ENCODE measurements at regions not wholly inside any gene's neighbourhood (a gene's known extent, or its start where the extent isn't known, plus 50 kb on each side); places are given as distances from the start of the nearest gene placed in this dataset.

DNA sequence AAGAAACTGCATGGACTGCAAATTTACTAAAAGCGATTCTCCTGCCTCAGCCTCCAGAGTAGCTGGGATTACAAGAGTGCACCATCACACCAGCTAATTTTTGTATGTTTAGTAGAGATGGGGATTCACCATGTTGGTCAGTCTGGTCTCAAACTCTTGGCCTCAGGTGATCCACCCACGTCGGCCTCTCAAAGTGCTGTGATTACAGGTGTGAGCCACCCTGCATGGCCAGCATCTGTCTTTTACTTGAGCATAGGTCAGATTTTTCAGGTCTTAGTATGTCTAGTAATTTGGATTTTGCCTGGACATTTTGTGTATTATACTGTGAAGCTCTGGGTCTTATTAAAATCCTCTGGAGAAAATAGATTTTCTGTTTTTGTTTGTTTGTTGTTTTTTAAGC lies 277.8 kb upstream of the VLDLR start:
- peak; percentile 7 for FAIRE-seq
- POLR2A ChIA-PET, result no interaction called here
- WGBS (ENCODE audit: insufficient coverage, insufficient replicate concordance, low lambda C conversion rate, missing lambda C conversion rate), result 26% methylated on average over 3 of the region's 3 CpGs

More for the DNA sequence above, 277.8 kb upstream of the VLDLR start:
- Histone ChIP-seq H3K4me2 (ENCODE audit: control insufficient read depth, insufficient read depth) (no peak overlapping the region), H3K9ac (ENCODE audit: control insufficient read depth, insufficient read depth, low read length) (no peak overlapping the region), H3K27ac (ENCODE audit: control insufficient read depth, insufficient read depth) (no peak overlapping the region), H2AFZ (ENCODE audit: control insufficient read depth, low read depth, low read length) (no peak overlapping the region), H3K9me3 (replicated peaks; ENCODE audit: control insufficient read depth, insufficient read depth, low read length) (no peaks in the 10 kb centered on the region; the same call in 2 of the 3 replicates), H4K20me1 (ENCODE audit: control insufficient read depth, insufficient read depth) (no peaks in the 10 kb centered on the region), H3K27me3 (replicated peaks in 1 of 2; ENCODE audit: control insufficient read depth in 2 of 2, insufficient read depth in 2 of 2, low read length in 1 of 2) (no peaks in the 10 kb centered on the region), H3K4me3 (no peak overlapping the region), H3K79me2 (ENCODE audit: control insufficient read depth, insufficient read depth, low read length) (no peaks in the 10 kb centered on the region), H3K36me3 (ENCODE audit: control insufficient read depth in 2 of 2, insufficient read depth in 2 of 2, low read length in 1 of 2) (no peaks in the 10 kb centered on the region), H3K4me1 (ENCODE audit: control insufficient read depth, insufficient read depth, low read length) (no peaks in the 10 kb centered on the region)
- in situ Hi-C loops (cut with MboI), result no loop called here
- DNase-seq (ENCODE audit: low read depth, low spot score) (no peak), ATAC-seq (no peak)
- TF ChIP-seq POLR2A (IDR thresholded peaks at IDR 0.05; ENCODE audit: low read depth, low read length) (no peak), TCF12 (IDR thresholded peaks at IDR 0.05; ENCODE audit: low read depth, low read length) (no peak), PRDM15 (CRISPR knock-in tag; IDR thresholded peaks at IDR 0.05) (no peak), EZH2 (IDR thresholded peaks at IDR 0.05; ENCODE audit: borderline replicate concordance, control insufficient read depth, low read depth, low read length) (no peak), KAT2A (conservative IDR thresholded peaks at IDR 0.05; ENCODE audit: control insufficient read depth, low read depth, low read length) (no peak)
- TF ChIP-seq, protein P1, sequence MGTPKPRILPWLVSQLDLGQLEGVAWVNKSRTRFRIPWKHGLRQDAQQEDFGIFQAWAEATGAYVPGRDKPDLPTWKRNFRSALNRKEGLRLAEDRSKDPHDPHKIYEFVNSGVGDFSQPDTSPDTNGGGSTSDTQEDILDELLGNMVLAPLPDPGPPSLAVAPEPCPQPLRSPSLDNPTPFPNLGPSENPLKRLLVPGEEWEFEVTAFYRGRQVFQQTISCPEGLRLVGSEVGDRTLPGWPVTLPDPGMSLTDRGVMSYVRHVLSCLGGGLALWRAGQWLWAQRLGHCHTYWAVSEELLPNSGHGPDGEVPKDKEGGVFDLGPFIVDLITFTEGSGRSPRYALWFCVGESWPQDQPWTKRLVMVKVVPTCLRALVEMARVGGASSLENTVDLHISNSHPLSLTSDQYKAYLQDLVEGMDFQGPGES (IDR thresholded peaks at IDR 0.05), result no peak
- TF ChIP-seq, protein P2, sequence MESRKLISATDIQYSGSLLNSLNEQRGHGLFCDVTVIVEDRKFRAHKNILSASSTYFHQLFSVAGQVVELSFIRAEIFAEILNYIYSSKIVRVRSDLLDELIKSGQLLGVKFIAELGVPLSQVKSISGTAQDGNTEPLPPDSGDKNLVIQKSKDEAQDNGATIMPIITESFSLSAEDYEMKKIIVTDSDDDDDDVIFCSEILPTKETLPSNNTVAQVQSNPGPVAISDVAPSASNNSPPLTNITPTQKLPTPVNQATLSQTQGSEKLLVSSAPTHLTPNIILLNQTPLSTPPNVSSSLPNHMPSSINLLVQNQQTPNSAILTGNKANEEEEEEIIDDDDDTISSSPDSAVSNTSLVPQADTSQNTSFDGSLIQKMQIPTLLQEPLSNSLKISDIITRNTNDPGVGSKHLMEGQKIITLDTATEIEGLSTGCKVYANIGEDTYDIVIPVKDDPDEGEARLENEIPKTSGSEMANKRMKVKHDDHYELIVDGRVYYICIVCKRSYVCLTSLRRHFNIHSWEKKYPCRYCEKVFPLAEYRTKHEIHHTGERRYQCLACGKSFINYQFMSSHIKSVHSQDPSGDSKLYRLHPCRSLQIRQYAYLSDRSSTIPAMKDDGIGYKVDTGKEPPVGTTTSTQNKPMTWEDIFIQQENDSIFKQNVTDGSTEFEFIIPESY (IDR thresholded peaks at IDR 0.05), result no peak
- SMC1A ChIA-PET (ENCODE audit: uncharacterized antibody, unreplicated experiment), result no interaction called here
- RAD21 ChIA-PET (ENCODE audit: unreplicated experiment), result no interaction called here
- CTCF ChIA-PET, result no interaction called here
- no TSS peak for BruUV-seq (replicated peaks)
- intact Hi-C loops (cut with micrococcal nuclease; ENCODE audit: unreplicated experiment), result no loop called here
